ENCODE measurements at regions not wholly inside any gene's neighbourhood (a gene's known extent, or its start where the extent isn't known, plus 50 kb on each side); places are given as distances from the start of the nearest gene placed in this dataset.

DNA sequence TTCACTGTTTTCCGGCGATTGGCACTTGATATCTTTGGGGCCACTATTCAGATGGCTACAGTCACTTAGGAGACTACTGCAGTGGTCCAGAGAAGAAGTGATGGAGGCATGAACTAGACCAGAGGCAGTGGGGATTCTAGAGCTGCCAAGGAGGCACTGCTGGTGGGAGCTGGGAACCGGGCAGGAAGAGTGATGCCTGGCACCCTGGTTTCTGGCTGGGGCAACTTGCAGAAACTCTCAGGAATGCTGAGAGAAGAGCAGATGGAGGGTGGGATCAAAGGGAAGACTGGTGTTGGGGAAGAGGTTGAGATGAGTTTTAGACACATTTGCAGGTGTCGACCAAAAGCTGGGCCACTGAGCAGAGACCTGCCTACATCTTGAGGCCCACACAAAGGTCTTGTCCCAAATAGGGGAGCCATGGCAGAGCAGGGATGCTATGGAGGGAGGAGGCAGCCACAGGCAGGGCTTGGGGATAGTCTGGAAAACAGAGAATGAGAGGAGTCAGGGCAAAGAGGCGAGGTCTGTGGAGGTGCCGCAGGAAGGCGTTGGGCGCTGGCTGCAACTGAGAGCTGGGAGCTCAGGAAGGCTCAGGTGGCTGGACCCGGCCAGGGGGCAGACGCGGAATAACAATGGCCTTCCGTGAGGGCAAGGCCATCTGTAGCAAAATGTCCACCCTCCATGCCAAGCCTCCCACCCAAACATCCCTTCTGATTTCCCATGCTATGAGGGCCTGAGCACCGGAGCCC lies 118.9 kb downstream of the TOMM20 start:
- DNase-seq = no peak

DNA sequence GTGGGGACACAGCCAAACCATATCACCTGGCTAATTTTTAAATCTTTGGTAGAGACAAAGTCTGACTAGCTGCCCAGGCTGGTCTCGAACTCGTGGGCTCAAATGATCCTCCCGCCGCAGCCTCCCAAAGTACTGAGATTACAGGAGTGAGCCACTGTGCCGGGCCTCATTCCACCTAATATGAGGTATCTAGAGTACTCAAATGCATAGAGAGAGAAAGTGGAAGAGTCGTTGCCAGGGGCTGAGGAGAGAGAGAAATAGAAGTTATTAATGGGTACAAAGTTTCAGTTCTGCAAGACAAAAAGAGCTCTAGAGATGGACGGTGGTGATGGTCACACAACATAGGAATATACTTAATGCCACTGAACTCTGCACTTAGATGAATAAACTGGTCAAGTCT lies 119.6 kb downstream of the TOMM20 start:
- DNase-seq = peak; percentile 49

DNA sequence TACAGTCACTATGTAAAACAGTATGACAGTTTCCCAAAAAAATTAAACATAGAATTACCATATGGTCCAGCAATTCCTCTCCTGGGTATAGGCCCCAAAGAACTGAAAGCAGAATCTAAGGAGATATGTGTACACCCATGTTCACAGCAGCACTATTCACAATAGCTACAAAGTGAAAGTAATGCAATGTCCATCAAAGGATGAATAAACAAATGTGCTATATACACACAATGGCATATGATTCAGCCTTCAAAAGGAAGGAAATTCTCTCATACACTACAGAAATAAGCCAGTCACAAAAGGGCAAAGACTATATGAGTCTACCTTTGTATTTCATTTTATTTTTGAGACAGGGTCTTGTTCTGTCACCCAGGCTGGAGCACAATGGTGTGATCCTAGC lies 120.4 kb downstream of the TOMM20 start:
- DNase-seq = no peak

DNA sequence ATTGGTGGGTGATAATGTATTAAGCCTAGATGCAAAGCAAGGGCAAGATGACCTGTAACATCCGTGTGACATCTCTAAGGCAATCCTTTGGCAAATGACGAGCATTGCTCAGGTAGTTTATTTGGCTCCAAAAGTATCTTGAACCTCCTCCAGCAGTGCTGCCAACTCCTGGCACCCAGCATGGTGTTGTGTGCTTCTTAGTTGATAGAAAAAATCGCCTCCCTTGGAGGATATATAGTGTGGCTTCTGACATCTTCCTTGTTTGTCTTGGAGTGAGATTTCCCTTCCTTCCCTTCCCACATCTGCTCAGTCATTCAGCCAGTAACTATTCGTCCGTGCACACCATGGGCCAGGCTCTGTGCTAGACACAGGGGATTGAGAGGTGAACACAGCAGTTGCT lies 121.8 kb downstream of the TOMM20 start:
- peak; percentile 59 for DNase-seq

DNA sequence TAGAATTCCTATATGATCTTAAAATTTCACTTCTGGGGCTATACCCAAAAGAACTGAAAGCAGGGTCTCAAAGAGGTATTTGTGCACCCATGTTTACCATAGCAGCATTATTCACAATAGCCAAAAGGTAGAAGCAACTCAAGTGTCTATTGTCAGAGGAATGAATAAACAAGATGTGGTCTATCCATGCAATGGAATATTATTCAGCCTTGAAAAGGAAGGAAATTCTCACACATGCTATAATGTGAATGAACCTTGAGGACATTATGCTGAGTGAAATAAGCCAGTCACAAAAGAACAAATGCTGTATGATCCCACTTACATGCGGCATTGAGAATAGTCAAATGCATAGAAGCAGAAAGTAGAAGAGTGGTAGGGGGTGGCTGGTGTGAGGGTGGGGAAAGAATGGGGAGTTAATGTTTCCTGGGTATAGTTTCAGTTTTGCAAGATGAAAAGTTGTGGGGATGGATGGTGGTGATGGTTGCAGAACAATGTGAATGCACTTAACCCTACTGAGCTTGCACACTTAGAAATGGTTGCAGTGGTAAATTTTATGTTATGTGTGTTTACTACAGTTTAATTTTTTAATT lies 122.4 kb downstream of the TOMM20 start:
- DNase-seq = no peak

DNA sequence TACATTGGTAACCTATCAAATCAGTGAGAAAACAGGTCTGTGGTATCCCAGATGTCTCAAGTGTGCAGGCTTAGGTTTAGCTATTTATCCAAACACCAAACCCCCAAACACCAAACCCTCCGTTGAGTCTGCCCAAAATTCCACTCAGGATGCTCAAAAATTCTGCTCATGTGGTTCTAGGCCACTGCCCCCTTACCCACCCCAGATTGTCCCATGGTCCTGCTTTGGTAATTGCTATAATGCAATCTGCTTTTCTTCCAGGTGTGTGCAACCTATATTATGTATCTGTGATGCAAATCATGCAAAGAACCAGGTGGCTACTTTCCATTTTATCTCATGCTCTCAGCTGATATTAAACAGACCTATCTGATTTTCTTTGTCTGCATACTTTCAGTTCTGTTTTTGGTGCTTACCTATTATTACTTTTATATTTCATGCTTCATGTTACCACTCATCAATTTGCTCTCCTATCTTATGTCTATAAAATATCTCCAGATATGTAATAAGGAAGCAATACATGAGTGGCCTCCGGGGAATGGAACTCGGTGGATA lies 123.7 kb downstream of the TOMM20 start:
- no peak for DNase-seq

DNA sequence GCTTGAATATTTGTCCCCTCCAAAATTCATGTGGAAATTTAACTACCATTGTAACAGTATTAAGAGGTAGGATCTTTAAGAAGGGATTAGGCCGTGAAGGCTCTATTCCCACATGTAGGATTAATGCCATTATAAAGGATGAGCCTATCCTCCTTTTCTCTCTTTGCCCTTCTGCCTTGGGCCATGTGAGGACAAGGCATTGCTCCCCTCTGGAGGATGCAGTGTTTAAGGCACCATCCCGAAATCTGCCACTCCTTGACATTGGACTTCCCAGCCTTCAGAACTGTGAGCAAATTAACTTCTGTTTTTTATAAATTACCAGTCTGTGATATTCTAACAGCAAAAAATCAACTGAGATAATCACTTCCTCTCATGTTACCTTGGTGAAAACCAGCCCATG lies 124.4 kb downstream of the TOMM20 start:
- DNase-seq = no peak

DNA sequence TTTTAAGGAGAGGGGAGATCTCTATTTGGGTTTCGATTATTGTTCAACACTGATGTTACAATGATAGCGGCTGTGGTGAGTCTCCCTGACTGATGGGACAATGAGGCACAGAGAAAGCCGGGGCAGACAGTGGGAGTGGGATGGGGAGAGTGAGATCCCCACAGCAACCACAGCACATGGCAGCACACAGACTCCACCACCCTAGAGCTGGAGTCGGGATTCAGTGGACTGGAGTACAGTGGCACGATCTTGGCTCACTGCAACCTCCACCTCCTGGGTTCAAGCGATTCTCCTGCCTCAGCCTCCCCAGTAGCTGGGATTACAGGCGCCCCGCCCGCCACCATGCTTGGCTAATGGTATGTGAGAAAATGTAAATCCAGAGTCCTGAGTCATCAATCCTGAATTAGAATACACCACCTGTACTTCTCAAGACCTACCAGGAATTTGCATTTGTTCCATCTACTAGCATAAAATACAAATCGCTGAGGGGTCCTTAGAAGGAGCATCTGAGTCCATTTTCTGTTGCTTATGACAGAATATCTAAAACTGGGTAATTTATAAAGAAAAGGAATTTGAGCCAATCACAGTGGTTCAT lies 125.8 kb downstream of the TOMM20 start:
- no peak for DNase-seq

DNA sequence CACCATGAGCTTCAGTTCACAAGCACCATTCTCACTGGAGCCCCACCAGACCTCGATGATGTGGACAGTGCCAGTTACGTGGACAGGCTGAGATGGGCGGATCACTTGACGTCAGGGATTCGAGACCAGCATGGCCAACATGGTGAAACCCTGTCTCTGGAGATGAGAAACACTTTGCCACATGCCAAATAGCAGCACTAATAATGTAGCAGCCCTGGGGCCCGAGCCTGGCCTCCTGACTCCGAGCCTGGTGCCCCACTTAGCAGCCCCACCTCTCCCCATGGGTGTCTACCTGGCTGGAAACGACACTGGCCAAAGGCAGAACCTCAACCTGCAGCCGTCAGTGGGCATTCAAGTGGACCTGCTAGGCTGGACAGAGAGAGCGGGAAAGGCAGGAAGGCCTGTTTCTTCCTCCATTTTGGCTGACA lies 129.1 kb downstream of the TOMM20 start:
- no peak for DNase-seq

DNA sequence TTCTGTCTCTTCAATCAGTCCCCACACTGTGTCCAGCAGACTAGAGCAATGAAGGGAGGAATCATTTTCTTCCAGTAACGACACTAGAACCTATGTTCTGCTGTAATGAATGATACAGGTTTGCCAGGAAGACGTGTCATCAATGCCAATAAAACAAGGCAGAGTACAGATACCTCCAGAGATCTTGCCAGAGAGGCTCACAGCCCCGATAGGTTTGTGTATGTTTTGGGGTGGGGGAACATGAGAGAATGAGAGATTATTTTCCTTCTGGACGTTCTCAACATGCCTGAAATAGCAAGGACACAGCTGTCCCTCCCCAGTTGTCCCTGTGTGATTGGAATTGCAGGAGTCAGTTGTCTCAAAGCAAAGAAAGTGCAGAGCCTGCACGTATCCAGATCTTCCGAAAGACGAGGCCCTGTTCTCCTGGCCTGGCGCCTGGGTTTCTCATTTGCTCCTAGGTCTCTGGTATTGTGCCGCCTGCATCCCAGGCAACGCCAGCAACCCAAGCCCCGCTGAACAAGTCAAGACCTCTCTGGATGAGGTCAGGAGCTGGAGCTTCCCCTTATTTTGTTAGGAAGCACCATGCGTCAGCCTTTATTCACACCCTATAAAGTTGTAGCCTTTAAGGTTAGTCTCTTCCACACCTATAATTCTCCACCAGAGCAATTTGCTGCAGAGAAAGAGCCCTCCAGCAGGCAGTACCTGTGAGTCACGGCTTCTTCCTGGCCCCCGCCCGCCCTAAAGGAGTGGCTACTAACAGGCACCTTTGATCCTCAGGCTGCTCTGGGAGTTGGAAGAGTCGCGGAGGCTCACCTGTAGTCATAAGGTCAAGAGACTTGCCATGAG lies 130.5 kb downstream of the TOMM20 start:
- no peak for DNase-seq

DNA sequence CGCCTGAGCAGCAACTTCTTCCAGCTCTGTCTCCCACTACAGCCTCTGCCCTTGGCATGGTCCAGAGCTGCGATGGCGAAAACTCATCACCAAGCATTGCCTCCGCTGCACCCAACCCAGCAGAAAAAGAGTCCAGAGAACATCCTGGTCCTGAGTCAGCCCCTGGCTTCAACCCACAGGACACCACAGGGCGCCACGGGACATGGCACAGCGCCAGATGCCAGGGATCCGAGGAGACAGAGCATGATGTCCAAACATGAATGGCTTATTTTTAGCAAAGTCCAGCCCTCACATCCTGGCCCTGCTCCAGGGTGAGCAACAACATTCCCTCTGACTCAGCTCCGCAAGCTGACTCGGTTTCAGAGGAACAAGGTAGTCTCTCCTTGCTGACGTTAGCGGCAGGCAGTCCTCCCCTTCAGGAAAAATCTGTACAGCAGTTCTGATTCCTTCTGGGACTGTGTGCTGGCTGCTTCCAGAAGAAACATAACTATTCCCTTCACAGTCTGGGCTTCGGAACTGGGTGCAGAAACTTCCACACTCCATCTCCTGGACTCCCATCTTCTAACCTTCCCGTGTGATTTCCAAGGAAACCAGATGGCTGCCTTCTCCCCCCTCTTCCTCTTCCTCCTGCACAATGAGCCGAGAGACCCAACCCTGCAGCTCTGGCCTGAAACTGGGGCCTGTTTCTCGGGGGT lies 131.3 kb downstream of the TOMM20 start:
- DNase-seq = no peak

DNA sequence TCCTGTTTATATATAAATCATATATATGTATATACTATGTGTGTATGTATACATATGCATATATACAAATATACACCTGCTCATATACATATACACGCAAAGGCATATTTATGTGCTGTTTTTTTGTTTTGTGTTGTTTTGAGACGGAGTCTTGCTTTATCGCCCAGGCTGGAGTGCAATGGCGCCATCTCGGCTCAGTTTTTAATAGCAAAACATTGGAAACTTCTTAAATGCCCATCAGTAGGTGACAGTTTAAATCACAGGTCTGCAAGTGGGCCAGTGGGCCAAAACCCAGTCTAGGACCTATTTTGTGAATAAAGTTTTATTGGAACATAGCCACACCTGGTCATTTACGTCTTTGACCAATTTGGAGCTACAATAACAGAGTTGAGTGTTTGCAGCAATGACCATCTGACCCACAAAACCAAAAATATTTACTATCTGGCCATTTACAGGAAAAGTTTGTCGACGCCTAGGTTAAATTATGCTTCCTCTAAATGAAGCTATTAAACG lies 132.3 kb downstream of the TOMM20 start:
- DNase-seq = no peak

DNA sequence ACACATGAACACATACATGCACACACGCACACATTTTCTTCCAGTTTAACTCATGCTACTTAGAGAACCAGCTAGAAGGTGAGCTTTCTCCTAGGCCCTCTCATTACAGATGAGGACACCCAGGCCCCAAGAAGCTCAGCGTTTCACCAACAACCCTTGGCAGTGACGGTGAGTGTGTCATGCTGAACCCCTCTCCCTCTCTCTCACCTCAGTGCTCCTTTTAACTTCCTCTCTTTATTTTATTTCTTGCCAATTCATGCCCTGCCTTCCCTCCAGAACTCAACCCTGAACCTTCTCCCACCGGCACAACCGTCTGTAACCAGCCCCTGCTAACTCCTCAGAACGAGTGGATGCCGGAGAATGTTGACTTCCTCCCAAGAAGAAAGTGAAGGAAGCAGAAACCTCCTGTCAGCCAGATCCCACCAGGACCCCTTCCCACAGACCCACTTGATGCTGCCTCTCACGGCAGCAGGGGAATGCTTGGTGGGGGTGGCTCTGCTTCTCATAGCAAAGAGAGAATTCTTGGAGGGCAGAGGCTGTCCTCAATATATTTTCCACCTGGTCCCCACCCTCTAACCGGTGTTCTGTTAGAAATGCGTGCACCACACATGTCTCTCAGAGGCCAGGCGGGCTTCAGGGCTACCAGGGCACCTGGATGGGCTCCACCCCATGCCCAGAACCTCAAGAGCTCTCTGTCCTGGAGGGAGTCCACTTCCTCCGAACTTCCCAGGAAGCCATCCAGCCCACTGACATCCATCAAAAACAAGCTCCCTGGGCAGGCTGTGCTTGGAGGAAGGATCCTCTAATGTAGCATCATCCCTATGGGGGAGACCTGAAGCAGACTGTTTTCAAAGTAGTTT lies 134.0 kb downstream of the TOMM20 start:
- no peak for DNase-seq

DNA sequence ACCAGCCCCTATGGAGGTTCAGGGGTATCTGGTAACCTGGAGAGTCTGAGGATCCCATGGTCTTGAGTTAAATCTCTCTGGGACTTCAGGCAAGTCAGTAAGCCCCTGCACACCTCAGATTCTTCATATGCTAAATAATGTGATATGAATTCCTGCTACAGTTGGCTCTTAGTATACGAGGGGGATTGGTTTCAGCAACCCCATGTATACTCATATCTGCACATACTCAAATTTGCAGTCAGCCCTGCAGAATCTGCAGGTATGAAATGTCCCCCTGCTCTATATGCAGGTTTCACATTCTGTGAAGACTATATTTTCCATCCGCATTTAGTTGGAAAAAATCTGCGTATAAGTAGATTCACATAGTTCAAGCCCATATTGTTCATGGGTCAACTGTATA lies 136.6 kb downstream of the TOMM20 start:
- DNase-seq = no peak

DNA sequence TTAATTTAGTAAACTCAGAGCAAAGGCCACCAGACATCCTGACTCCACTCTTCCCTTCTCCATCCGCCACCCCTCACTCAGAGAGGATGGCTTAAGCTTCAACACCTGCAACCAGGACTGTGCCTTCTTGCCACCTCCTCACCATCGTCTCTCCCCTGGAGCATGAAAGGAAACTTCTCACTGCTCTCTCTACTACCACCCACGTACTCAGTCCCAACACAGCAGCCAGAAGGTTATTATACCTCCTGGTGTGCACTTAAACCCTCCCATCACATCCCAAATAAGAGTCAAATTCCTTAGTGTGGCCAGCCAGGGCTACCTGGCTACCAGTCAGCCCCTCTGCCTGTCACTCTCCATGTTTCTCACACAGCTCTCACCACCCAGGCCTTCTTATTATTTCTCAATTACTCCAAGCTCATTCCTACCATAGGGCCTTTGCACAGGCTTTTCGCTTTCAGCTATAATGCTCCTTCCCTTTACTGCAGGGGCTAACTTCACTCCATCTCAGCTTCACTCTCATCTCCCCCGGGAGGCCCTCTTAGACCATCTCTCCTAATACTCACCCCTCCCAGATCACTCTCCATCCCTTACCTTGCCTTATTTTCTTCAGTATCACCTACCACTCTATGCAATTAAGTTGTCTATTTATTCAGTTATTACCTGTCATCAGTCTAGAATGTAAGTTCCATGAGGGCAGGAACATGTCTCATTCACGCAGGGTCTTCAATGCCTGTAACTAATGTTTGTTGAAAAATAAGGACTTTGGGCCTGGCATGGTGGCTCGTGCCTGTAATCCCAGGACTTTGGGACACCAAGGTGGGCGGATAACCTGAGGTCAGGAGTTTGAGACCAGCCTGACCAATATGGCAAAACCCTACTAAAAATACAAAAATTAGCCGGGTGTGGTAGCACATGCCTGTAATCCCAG lies 137.5 kb downstream of the TOMM20 start:
- no peak for DNase-seq

DNA sequence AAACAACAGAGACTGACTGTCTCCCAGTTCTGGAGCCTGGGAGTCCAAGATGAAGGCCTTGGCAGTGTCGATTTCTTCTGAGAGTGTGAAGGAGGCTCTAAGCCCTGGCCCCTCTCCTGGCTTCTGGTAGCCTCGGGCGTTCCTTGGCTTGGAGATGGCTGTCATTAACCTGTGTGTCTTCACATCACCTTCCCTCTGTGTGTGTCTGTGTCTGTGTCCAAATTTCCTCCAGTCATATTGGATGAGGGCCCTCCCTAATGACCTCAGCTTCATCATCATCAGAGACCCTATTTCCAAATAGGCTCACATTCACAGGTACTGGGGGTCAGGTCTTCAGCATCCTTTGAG lies 138.3 kb downstream of the TOMM20 start:
- DNase-seq = no peak

DNA sequence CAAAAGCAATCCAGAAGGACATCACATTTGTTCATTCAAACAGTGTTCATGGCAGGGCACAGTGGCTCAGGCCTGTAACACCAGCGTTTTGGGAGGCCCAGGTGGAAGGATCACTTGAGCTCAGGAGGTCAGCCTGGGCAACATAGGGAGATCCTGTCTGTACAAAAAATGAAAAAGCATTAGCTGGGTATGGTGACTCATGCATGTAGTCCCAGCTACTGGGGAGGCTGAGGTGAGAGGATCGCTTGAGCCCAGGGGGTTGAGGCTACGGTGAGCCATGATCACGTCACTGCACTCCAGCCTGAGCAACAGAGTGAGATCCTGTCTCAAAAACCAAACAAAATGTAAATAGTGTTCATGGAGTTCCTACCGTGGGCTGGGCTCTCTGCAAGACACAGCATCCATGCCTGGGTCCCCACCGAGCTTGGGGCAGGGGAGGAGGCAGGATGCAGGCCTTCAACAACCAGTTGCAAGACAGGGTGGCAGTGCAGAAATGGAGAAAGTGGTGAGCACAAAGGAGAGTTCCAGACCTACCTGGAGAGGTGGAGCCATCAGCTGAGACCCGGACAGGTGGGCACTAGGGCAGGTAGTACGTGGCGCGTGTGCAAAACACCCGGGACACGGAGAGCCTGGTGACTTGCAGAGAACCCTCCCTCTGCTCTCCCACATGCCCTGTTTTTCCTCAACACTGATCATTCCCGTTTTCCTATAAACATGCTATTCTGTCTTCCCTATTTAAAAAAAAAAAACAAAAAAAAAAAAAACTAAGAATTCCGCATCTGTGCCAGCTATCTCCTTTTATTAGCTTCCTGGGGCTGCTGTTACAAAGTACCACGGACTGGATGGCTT lies 138.9 kb downstream of the TOMM20 start:
- DNase-seq = no peak

DNA sequence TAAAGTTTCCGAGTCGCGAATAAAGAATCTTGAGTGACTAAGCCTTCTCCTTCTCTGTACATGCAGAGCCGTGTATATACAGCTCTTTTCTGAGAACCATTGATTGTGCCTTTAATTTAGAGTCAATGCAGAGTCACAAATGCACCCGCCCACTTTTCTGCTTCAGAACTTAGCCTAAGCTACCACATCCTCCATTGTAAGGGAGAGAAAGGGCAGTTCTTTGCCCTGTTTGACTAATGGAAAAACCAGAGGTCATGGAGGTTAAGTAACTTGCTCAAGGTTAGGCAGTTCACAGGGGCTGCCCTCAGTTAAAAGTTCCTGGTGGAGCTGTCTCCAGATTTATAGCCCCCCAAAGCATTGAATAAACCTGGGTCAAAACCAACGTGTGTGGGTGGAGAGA lies 139.6 kb downstream of the TOMM20 start:
- peak; percentile 65 for DNase-seq

DNA sequence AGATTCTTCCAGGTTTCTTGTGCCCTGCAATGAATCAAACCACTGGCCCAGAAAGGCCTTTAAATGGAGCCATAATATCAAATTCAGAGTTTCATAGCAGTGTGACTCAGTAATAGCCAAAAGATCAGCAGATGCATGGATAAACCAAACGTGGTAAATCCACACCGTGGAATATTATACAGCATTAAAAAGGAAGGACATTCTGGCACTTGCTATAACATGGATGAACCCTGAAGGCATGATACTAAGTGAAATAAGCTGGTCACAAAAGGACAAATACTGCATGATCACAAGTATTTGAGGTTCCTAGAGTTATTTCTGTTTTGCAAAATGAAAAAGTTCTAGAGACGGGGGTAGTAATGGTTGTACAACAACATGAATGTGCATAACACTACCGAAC lies 140.1 kb downstream of the TOMM20 start:
- no peak for DNase-seq

Measured in activated effector memory CD4-positive, alpha-beta T cell treated with anti-CD3 and anti-CD28 coated beads, Interleukin-2, amount 50 U/mL, for 16 hours (primary cell).